ENCODE measurements at regions not wholly inside any gene's neighbourhood (a gene's known extent, or its start where the extent isn't known, plus 50 kb on each side); places are given as distances from the start of the nearest gene placed in this dataset.

- Histone ChIP-seq H3K27ac (ENCODE audit: low read depth, low read length) (no peak overlapping the region), H3K27me3 (ENCODE audit: low read length) (no peaks in the 10 kb centered on the region), H3F3A (ENCODE audit: insufficient read depth) (no peaks in the 10 kb centered on the region), H3K4me3 (ENCODE audit: insufficient read depth, low read length, poor library complexity, severe bottlenecking) (no peak overlapping the region), H2AFZ (ENCODE audit: low read depth, low read length, severe bottlenecking) (no peak overlapping the region), H4K20me1 (ENCODE audit: low read depth, low read length) (no peaks in the 10 kb centered on the region), H3K36me3 (ENCODE audit: low read length) (no peaks in the 10 kb centered on the region), H3K9me3 (ENCODE audit: insufficient read depth, low read length) (no peaks in the 10 kb centered on the region), H3K9ac (ENCODE audit: low read length) (no peak overlapping the region), H3K9me2 (replicated peaks; ENCODE audit: insufficient read depth, low read length) (no peaks in the 10 kb centered on the region), H3K4me2 (ENCODE audit: low read depth, low read length, poor library complexity, severe bottlenecking) (no peak overlapping the region), H3K79me2 (ENCODE audit: insufficient read depth, low read length) (no peaks in the 10 kb centered on the region)
- no peak for TF ChIP-seq EZH2phosphoT487 (conservative IDR thresholded peaks at IDR 0.05; ENCODE audit: low read length)
- TF ChIP-seq CTCF (IDR thresholded peaks at IDR 0.05; ENCODE audit: insufficient read depth, low read length, poor library complexity, severe bottlenecking), result no peak
These were observed 537.5 kb downstream of the BTBD3 start for GRCh38 chr20:12455148-12455547.

- no peak overlapping the region for H2AFZ ChIP-seq (ENCODE audit: low read depth, low read length, severe bottlenecking)
- H3K36me3 ChIP-seq (ENCODE audit: low read length), result no peaks in the 10 kb centered on the region
- no peak overlapping the region for H3K9ac ChIP-seq (ENCODE audit: low read length)
- no peak overlapping the region for H3K27ac ChIP-seq (ENCODE audit: low read depth, low read length)
- H4K20me1 ChIP-seq (ENCODE audit: low read depth, low read length), result no peaks in the 10 kb centered on the region
- no peaks in the 10 kb centered on the region for H3K9me3 ChIP-seq (ENCODE audit: insufficient read depth, low read length)
- H3K9me2 ChIP-seq (replicated peaks; ENCODE audit: insufficient read depth, low read length), result no peaks in the 10 kb centered on the region
- no peak overlapping the region for H3K4me3 ChIP-seq (ENCODE audit: insufficient read depth, low read length, poor library complexity, severe bottlenecking)
- no peaks in the 10 kb centered on the region for H3K79me2 ChIP-seq (ENCODE audit: insufficient read depth, low read length)
- TF ChIP-seq EZH2phosphoT487 (conservative IDR thresholded peaks at IDR 0.05; ENCODE audit: low read length) (no peak), CTCF (IDR thresholded peaks at IDR 0.05; ENCODE audit: insufficient read depth, low read length, poor library complexity, severe bottlenecking) (no peak)
- no peaks in the 10 kb centered on the region for H3F3A ChIP-seq (ENCODE audit: insufficient read depth)
- H3K4me2 ChIP-seq (ENCODE audit: low read depth, low read length, poor library complexity, severe bottlenecking), result no peak overlapping the region
- no peaks in the 10 kb centered on the region for H3K27me3 ChIP-seq (ENCODE audit: low read length)
These were observed 540.5 kb downstream of the BTBD3 start for GRCh38 chr20:12458241-12458640.

- no peaks in the 10 kb centered on the region for H3F3A ChIP-seq (ENCODE audit: insufficient read depth)
- no peak overlapping the region for H3K4me3 ChIP-seq (ENCODE audit: insufficient read depth, low read length, poor library complexity, severe bottlenecking)
- H3K27ac ChIP-seq (ENCODE audit: low read depth, low read length), result no peak overlapping the region
- TF ChIP-seq CTCF (IDR thresholded peaks at IDR 0.05; ENCODE audit: insufficient read depth, low read length, poor library complexity, severe bottlenecking) (no peak), EZH2phosphoT487 (conservative IDR thresholded peaks at IDR 0.05; ENCODE audit: low read length) (no peak)
- no peak overlapping the region for H3K9ac ChIP-seq (ENCODE audit: low read length)
- H3K36me3 ChIP-seq (ENCODE audit: low read length), result no peaks in the 10 kb centered on the region
- H2AFZ ChIP-seq (ENCODE audit: low read depth, low read length, severe bottlenecking), result no peak overlapping the region
- H3K79me2 ChIP-seq (ENCODE audit: insufficient read depth, low read length), result no peaks in the 10 kb centered on the region
- H3K4me2 ChIP-seq (ENCODE audit: low read depth, low read length, poor library complexity, severe bottlenecking), result no peak overlapping the region
- no peaks in the 10 kb centered on the region for H3K27me3 ChIP-seq (ENCODE audit: low read length)
- H3K9me2 ChIP-seq (replicated peaks; ENCODE audit: insufficient read depth, low read length), result no peaks in the 10 kb centered on the region
- no peaks in the 10 kb centered on the region for H4K20me1 ChIP-seq (ENCODE audit: low read depth, low read length)
- no peaks in the 10 kb centered on the region for H3K9me3 ChIP-seq (ENCODE audit: insufficient read depth, low read length)
These were observed 544.7 kb upstream of the SPTLC3 start for GRCh38 chr20:12464036-12464435.
